HG03039 (cell line): ENCODE measurements at regions not wholly inside any gene's neighbourhood (a gene's known extent, or its start where the extent isn't known, plus 50 kb on each side); places are given as distances from the start of the nearest gene placed in this dataset.
"Not testable (repeated sequence)": the region's sequence is repeated elsewhere in the genome, so short reads cannot be mapped to it uniquely, and the experiment has no call there.

Experiments used
- ATAC-seq: cut with Tn5 transposase; IDR thresholded peaks from one replicate; pipeline ENCODE4 v1.9.1; 2021; ENCODE audit warnings: mild to moderate bottlenecking, moderate library complexity; ENCODE audit not compliant: unreplicated experiment

DNA sequence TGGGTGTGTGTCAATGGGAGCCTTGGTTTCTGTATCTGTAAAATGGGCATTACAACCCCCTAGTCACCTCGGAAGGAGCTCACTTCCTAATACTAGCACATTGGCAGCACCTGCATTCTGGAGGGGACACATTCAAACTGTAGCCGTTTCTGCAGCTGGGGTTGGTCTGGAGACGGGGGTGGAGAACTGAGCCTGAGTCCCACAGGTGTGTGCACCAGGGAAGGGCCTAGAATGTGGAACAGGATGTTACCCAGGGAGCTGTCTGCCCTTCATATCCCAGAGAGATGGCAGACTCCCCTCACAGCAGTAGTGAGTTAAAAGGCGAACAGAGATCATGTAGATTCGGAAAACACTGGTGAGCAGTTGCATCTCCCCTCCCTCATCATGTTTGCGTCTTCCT, 272.8 kb upstream of the ZNF32 start:
- no peak for ATAC-seq

DNA sequence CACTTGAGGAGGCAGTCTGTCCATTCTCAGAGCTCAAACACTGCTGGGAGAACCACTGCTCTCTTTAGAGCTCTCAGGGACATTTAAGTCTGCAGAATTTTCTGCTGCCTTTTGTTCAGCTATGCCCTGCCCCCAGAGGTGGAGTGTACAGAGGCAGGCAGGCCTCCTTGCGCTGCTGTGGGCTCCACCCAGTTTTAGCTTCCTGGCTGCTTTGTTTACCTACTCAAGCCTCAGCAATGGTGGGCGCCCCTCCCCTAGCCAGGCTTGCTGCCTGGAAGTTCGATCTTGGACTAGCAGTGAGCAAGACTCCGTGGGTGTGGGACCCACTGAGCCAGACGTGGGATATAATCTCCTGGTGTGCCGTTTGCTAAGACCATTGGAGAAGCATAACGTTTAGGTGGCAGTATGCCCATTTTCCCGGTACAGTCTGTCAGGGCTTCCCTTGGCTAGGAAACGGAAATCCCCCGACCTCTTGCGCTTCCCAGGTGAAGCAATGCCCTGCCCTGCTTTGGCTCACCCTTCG, 271.6 kb upstream of the ZNF32 start:
- not testable (repeated sequence) for ATAC-seq

DNA sequence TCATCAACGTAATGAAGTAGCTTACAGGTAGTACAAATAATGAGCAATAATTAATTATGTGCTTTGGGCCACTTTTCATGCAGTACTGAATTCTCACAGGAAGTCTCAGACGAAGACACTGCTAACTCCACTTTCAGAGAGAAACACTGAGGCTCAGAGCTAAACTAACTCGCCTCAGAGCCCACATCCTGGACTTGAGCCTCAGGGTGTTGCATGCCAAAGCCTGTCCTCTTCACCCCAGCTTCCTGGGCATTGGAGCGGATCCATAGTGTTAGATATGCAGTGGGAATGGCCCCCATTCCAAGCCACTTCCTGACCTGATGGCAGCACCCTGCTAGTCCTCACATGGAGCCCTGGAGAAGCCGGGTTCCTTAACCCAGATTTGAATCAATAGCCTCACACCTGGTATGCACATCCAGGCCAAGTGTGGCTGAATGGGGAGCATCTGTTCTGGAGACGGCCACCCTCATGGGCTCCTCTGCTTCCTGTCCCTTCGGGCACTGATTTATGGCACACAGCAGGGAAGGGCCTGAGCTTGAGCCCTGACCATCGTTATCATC, 265.1 kb upstream of the ZNF32 start:
- no peak for ATAC-seq

DNA sequence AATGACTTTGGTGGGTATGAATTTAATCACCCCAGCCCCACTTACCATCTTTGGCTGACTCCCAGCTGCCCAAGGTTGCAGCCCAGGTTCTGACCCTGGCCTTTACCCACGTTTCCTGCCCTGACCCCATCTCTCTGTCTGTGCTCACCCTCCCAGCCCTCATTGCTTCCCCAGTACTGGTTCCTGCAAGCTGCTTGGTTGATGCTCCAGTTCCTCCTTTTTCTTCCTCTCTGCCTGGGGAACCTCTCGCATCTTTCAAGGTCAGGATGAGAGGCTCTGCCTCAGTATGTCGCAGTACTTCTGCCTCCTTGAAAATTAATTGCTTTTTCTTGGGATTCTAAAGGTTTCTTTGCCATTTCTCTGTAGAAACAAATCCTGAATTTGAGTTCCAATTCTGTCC, 263.8 kb upstream of the ZNF32 start:
- ATAC-seq: no peak

DNA sequence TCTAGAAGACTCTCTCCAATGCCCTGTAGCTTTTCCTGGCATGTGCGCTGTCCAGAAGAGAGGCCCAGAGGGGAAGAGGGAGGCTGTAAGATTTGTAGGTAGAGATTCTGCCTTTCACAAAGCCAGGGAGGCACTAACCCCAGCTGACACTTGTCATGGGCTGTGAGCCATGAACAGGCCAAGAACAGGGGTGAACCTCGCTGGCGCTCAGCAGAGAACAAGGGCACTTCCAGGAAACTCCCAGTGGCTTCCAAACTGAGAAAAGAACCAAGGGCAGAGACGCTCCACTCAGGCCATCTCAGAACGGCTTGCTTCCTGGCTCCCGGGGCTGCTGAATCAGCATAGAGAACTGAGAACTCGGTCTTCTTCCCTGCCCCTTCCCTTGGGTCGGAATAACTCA, 257.8 kb upstream of the ZNF32 start:
- no peak for ATAC-seq

GRCh38 chr10:43905512-43906236, 257.0 kb upstream of the ZNF32 start:
- ATAC-seq: no peak

GRCh38 chr10:43904844-43905243, 256.2 kb upstream of the ZNF32 start:
- no peak for ATAC-seq

DNA sequence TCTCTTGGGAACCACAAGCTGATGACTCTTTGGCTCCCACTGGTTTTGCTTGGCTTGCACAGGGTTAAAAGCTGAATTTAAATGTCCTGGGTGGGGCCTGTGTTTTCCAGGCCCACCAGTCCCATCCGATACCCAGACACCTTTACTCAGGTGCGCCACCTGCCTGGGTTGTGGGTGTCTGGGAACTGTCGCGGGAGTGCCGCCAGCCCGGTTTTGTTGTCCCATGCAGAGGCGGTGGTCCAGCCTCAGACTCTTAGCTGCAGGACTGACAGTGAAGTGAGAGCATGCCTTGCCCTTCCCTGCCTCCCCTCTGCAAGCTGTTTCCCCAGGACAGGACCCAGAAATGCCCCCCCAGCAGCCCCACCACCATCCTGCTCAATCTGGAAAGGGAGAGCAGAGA, 255.6 kb upstream of the ZNF32 start:
- ATAC-seq: no peak

GRCh38 chr10:43903451-43903850, 254.8 kb upstream of the ZNF32 start:
- ATAC-seq: no peak

GRCh38 chr10:43902842-43903241, 254.2 kb upstream of the ZNF32 start:
- no peak for ATAC-seq

GRCh38 chr10:43901744-43902504, 253.2 kb upstream of the ZNF32 start:
- no peak for ATAC-seq

- no peak for ATAC-seq
Observed at GRCh38 chr10:43901302-43901701, 252.6 kb upstream of the ZNF32 start.

DNA sequence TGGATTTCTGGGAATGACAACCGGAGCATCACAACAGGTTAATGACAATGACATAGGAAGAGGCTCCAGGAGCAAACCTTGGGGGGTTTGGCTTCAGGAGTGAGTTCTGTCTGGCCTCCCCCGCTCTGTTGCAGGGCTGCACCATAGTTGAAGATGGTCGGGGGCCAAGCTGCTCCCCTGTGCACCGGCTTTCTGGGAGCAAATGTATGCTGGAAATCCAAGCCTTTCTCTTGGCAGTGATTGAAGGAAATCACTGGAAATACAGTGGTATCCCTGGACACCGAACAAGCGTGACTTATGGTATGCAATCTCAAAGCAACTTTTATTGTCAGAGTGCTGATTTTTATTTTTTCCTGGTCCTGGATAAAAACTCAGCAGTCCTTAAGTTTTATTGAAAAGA, 251.9 kb upstream of the ZNF32 start:
- ATAC-seq: no peak

DNA sequence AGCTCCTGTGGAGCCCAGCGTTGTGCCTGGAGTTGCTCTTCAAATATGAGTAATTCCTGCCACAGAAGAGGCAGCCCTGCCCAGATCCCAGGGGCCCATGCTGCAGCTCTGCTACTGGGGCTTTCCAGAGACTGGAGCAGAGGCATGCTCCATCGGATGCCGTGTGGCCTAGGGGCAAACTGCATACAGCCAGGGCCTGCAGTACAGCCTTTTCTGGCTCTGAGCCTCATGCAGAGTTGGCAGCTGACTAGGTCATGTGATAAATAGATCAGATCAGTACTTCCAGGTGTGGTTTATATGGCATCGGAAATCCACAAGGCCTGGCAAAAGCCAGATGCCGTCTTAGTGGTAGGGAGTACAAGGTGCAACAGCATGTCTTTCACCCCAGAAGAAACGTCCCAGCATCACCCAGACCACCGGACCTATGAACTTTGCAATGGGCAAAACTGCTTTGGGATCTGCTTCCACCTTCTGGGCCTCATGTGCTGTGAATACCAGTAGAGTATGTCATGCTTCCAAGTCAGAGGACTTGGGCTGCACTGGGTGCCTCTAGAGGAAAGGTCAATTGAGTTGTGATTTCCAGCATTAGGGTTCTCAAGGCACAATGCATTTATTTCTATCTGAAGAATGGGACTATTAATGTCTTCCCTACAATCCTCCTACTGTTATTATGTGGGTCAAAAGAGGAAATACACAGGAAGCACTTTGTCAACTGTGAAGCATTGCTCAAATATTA, 250.7 kb upstream of the ZNF32 start:
- ATAC-seq: no peak

GRCh38 chr10:43898592-43898991, 249.9 kb upstream of the ZNF32 start:
- no peak for ATAC-seq

DNA sequence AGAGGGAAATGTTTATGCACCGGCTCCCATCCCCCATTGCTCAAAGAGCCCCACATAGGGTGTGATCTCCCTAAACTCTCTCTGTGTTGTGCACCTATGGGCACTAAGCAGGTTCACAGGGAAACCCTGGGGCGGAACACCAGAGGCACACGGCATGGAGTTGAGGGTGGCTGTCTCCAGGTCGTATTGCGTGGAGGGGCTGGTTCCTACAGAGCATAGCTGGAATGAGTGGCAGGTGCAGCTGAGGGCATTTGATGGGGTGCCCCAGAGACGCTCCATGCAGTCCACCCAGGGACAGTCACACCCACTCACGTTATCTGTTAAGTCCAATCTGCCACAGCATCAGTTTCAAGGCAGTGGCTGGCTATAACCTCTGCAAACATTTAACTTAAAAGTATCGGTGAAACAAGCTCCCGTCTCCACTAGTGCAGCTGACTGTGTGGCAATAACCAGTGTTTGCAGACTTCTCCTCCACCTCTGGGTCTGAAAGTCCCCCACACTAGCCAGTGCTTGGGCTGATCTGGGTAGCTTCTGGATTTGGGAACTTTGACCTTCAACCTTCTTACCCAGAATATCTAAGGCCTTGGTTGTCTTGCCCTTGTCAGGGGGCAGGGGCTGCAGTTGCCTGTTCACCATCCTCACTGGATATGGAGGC, 249.2 kb upstream of the ZNF32 start:
- ATAC-seq: no peak

DNA sequence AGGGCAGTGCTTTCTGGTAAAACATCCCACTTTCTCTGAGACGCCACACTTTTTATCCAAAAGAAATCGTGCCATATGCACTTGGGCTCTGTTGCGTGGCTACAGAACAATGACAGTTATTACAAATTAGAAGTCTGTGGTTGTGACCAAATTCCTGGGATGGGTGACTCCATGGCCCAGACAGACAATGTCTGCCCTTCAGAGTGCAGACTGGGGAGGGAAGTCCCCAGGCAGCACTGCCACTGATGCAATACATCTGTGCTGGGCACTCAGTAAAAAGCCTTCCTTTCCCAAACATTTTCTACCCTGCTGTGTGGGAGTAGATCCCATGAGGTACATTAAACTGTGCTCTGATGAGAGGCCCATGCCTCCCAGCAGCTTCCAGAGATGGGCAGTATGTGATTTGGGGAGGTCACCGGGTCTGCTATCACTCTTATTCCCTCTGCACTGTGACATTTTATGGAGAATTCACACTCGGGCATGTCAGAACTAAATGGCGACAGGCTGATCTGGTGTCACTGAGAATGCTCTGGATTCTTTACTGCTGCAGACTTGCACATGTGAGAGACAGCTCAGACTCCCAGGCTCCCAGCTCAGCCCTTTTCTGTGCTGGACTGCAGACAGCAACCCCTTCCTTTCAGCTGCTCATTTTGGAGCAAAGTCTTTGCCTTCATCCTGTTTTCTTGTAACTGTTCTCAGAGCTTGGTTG, 243.5 kb upstream of the ZNF32 start:
- ATAC-seq: no peak

DNA sequence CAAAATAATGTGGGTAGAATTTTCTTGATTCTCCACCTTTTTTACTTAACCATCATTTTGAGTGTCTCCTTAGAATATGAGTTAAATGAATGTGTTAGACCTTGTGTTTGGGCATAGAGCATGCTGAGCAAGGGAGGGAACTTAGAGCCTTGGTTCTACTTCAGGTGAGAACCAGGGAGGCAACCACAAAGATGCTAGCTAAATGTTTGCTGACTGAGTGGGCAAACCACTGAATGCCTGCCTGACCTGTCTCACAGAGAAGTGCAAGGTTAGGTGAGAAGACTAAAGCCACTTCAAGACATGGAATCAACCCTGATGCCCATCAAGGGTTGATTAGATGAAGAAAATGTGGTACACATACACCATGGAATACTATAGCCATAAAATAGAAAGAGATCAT, 242.6 kb upstream of the ZNF32 start:
- no peak for ATAC-seq

- ATAC-seq: no peak
Observed at GRCh38 chr10:43890124-43890523, 241.4 kb upstream of the ZNF32 start.

DNA sequence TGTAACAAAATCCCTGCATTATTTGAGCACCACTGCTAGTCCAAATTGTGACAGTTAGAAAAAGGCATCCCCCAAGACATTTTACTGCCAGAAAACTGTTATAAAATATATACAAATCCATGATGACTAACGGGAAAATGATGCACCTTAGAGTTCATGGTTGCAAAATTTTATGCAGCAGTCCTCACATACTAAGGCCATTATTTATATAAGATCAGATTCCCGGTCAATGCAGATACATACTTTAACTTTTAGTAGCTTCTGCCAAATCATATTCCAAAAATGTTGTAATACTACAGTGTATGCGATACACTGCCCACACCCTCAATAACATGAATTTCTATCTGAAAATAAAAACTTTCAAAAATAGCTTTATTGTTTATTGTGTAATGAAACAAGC, 239.9 kb upstream of the ZNF32 start:
- no peak for ATAC-seq
